Urinary bladder (tissue), 3 donors: ENCODE measurements at regions not wholly inside any gene's neighbourhood (a gene's known extent, or its start where the extent isn't known, plus 50 kb on each side); places are given as distances from the start of the nearest gene placed in this dataset.

Experiments used
- DNase-seq: peaks from one replicate; pipeline ENCODE4 v3.0.0-alpha.2; 2015; ENCODE audit errors: extremely low spot score
- H3K27ac ChIP-seq: one replicate; pipeline ENCODE4 v1.5.1; 2013; ENCODE audit warnings: low read depth, mild to moderate bottlenecking, moderate library complexity
- H3K36me3 ChIP-seq: one replicate; pipeline ENCODE4 v1.6.1; 2013; ENCODE audit warnings: mild to moderate bottlenecking, moderate library complexity; ENCODE audit not compliant: insufficient read depth
- H3K4me1 ChIP-seq: one replicate; pipeline ENCODE4 v1.6.1; 2013; ENCODE audit warnings: mild to moderate bottlenecking, moderate library complexity; ENCODE audit not compliant: insufficient read depth
- H3K4me3 ChIP-seq: one replicate; pipeline ENCODE4 v1.5.1; 2013; ENCODE audit warnings: low read depth, low read length
- WGBS: extraction: QIAGEN DNeasy Blood & Tissue Kit; methylation state at CpG from one replicate; pipeline ENCODE4 v1.1.7; 2013; 5-methylcytosine and 5-hydroxymethylcytosine counted together
- donor health status: healthy with polysubstance abuse.
- donor health status: healthy.

DNA sequence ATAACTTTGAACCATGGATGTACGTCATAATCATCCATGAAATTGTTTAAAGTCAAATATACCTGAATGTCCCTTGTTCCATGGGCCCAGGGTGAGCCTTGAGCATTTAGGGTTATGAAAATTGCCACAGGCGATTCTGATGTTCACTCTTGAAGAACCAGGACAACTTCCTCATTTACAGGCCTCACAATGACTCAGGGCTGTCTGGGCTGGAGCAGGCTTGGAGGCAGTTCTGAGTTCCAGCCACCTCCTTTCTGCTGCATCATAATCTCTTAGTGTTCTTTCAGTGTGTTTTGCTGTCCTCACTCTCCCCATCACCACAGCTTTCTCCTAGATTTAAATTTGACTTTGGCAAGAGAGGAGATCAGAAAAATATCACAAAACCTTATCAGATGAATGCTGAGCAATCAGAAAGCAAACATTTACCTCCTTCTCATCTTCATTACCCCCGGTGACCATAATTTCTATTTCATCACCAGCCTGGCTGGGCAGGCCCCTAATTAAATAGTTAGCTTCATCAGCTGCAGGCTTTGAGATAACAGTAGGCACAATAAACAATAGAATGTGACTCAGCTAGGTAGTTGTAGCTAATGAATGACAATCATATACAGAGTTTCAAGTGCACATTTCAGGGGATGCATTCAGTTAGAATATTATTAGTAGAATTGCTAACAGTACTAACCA is 571.0 kb downstream of the SH2D4B start:
- 68% methylated on average over 3 of the region's 3 CpGs for WGBS
- H3K27ac ChIP-seq: no peak overlapping the region
- no peaks in the 10 kb centered on the region for H3K4me1 ChIP-seq
- H3K36me3 ChIP-seq: no peaks in the 10 kb centered on the region
- no peak overlapping the region for H3K4me3 ChIP-seq
- no peak for DNase-seq

DNA sequence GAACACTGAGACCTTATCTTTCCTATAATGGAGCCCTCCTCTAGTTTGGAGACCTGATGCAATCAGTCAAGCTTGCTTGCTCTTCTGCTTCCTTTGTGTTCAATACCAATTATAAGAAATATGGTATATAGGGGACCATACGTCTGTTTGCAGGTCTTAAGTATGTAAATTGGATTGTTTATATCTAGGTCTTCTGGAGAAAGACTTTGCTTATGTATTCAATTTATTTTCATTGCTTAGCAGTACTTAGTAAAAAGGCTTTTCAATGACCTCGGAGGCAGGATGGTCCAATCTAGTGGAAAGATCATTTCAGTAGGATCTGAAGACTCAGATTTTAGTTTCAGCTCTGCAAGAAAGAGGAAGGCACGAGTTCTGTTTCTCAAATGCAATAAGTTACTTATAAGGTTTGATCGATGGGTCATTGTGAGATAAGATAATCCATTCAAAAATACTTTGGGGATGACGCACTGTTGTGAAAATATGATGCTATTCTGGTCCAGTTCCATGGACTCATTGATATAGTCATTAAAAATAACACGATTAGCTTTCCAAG is 571.6 kb downstream of the SH2D4B start:
- no peak for DNase-seq
- Histone ChIP-seq H3K27ac (no peak overlapping the region), H3K4me3 (no peak overlapping the region), H3K36me3 (no peaks in the 10 kb centered on the region), H3K4me1 (no peaks in the 10 kb centered on the region)
- 76% methylated on average over 6 of the region's 6 CpGs for WGBS

DNA sequence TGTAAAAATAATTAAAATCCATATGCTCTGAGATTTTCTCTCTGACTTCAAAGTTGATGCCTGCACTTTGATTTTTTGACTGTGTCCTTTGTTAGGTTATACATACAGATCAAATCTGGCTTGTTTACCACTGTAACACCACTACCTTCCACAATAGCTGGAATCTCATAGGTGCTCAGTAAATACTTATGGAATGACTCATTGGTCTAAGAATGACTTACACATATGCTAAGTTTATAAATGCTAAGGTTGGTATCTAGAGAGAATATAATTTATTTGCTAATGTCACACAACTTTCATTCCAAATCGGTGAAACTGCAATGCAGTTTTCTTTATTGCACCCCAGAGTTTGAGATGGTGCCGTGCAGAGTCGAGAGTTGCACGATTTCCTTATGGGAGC is 578.5 kb downstream of the SH2D4B start:
- Histone ChIP-seq H3K27ac (no peak overlapping the region), H3K4me1 (no peaks in the 10 kb centered on the region), H3K36me3 (no peaks in the 10 kb centered on the region), H3K4me3 (no peak overlapping the region)
- DNase-seq: no peak
- 59% methylated on average over 4 of the region's 4 CpGs for whole genome bisulfite sequencing

DNA sequence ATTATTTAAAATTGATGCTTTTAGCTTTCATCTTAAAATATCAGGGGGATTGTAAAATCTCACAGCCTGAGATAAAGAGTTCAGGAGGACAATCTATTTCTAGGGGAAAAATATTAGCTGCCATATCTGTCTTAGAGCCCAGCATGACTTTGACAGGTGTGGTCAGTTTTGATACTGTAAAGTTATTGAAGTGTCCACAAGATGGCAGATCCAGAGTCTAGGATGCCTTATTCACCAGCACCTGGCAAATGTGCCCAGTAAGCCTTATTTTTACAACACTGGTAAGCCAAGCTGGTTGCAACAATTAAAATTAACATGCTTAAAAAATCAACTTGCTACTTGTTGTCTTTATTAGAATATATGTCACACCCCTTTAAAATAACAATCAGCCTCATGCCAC is 579.3 kb downstream of the SH2D4B start:
- no peak for DNase-seq
- Histone ChIP-seq H3K4me3 (no peak overlapping the region), H3K27ac (no peak overlapping the region), H3K4me1 (no peaks in the 10 kb centered on the region), H3K36me3 (no peaks in the 10 kb centered on the region)

DNA sequence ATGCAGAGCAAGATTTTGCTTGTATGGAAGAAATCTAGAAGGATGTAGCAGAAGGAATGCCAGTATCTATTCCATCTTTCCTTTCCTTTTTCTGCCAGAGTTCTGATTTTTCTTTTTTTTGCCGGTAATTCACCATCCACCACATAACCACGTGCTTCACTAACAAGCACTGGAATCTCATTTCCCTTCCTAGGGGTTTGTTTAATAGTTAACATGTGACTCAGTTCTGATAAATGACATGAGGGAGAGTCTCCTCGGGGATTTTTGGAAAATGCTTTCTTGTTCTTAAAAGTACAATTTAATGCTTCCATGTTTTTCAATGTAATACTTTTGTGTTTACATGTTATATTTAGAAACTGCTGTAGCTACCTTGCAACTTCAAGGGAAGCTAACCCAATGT is 590.2 kb downstream of the SH2D4B start:
- H3K36me3 ChIP-seq: no peaks in the 10 kb centered on the region
- H3K27ac ChIP-seq: no peak overlapping the region
- 34% methylated on average over 3 of the region's 3 CpGs for WGBS
- H3K4me1 ChIP-seq: no peaks in the 10 kb centered on the region
- H3K4me3 ChIP-seq: no peak overlapping the region
- no peak for DNase-seq

DNA sequence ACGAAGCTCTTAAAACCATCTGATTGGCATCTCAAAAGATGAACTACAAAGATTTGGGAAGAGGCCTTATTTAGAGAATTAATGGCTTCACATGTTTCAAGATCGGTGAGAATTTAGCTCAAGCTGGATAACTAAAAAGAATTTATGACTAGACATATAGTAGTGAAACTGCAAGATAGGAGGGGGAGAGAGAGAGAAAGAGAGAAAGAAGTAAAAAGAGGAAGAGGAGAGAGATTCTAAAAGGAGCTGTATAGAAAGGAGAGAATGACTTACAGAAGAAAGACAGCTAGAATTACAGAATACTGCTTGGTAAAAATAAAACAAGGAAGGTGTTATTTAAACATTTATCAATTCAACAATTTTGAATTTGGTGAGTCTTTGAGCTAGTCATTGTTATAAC is 592.3 kb downstream of the SH2D4B start:
- DNase-seq: no peak

DNA sequence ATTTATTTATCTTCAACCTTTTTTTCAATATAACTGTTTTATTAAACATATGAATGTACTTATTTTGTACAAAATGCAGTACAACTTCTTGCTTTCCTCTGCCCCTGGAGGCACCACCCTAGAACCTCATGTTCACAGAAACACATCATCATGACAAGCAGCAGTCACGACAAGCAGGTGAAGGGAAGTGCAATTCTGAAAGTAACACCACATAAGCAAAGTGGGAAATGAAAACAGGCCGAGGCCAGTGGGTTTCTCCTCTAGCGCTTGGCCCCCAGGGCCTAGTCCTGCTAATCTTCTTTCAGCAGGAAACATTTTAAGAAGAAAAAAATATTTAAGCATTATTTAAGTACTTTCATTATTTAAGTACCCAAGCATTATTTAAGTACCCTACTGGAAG is 598.1 kb downstream of the SH2D4B start:
- no peak overlapping the region for H3K4me3 ChIP-seq
- no peak overlapping the region for H3K27ac ChIP-seq
- WGBS: 63% methylated on average over 3 of the region's 3 CpGs
- H3K4me1 ChIP-seq: no peaks in the 10 kb centered on the region
- H3K36me3 ChIP-seq: no peaks in the 10 kb centered on the region
- no peak for DNase-seq

More for the DNA sequence above, 592.3 kb downstream of the SH2D4B start:
- no peaks in the 10 kb centered on the region for H3K4me1 ChIP-seq
- no peak overlapping the region for H3K4me3 ChIP-seq
- no peak overlapping the region for H3K27ac ChIP-seq
- WGBS: 91% methylated on average over 2 of the region's 2 CpGs
- H3K36me3 ChIP-seq: no peaks in the 10 kb centered on the region

DNA sequence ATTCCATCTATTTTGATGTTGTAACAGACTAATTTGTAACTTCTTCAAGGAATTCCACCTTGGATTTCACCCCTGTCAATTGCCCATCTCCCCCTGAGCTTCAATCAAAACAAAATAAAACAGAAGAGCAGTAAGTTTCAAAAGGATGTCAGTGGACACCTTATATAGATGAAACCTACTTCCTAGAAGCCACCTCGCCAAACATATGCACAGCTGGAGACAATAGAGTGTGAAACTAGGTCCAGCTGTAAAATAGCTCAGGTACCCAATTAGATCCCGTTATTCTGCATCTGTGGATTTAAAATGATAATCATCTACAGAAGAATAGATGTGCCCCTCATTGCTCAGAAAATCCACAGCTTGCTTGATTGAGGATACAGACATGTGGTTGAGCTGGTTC is 598.6 kb downstream of the SH2D4B start:
- 50% methylated on average over 2 of the region's 2 CpGs for WGBS
- no peaks in the 10 kb centered on the region for H3K36me3 ChIP-seq
- no peaks in the 10 kb centered on the region for H3K4me1 ChIP-seq
- no peak overlapping the region for H3K4me3 ChIP-seq
- no peak for DNase-seq
- H3K27ac ChIP-seq: no peak overlapping the region

DNA sequence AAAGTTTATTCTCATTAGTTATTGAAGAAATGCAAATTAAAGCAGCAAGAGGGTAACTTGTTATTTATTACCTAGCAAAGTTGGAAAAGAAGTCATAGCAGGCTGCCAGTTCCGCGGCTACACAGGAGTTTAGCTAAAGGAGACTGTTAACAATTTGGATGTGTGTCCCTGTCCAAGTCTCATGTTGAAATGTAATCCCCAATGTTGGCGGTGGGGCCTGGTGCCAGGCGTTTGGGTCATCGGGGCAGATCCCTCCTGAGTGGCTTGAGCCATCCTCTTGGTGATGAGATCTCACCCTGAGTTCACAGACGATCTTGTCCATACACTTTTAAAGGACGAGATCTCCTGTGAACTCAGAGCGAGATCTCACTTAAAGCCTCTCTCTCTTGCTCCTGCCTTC is 608.3 kb downstream of the SH2D4B start:
- Histone ChIP-seq H3K4me3 (no peak overlapping the region), H3K36me3 (no peaks in the 10 kb centered on the region), H3K4me1 (no peaks in the 10 kb centered on the region), H3K27ac (no peak overlapping the region)
- no peak for DNase-seq
- 73% methylated on average over 8 of the region's 8 CpGs for WGBS

DNA sequence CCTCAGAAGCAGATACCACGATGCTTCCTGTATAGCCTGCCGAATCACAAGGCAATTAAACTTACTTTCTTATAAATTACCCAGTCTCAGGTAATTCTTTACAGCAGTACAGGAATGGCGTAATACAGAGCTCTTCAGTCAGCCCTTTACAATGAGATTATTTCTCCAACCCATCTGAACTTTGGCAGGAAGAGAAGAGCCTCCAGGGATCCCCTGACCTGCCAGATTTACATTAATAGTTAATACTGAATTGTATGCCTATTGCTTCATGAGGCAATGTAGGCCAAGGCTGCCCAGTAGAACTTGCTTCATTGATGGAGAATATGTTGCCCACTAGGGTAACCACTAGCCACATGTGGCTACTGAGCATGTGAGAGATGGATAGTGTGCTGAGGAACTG is 608.7 kb downstream of the SH2D4B start:
- 89% methylated on average over 3 of the region's 3 CpGs for WGBS
- Histone ChIP-seq H3K27ac (no peak overlapping the region), H3K4me3 (no peak overlapping the region), H3K4me1 (no peaks in the 10 kb centered on the region), H3K36me3 (no peaks in the 10 kb centered on the region)
- no peak for DNase-seq

DNA sequence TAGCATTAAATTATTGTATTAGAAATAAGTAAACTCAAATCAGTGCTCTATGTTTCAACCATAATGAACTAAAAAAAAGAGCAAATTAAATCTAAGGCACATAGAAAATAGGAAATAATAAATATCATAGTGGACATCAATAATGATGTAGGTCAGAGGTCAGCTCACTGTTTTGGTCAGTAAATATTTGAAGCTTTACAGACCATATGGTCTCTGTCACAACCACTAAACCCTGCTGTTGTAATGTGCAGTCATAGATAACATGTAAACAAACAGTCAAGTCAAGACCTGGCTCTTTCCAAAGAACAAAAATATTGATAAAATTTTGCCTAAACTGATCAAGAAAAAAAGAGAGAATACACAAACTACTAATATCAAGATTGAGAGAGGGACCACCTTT is 615.0 kb downstream of the SH2D4B start:
- no peaks in the 10 kb centered on the region for H3K36me3 ChIP-seq
- H3K27ac ChIP-seq: no peak overlapping the region
- DNase-seq: no peak
- H3K4me3 ChIP-seq: no peak overlapping the region
- no peaks in the 10 kb centered on the region for H3K4me1 ChIP-seq

DNA sequence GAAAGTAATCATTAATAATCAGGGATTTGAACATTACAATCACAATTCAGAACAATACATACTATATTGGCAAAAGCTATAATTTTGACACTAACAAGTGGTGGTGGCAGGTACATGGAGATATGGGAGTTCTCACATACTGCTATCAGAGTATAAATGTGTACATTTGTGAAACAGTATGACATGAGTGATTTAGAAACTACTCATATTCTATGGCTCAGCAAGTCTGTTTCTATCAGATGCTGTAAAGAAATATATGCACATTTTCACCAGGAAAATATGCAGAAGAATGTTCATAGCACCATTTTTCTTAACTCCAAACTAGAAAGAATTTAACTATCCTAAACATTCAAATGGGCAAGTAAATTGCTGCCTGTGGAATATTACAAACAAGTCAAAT is 620.0 kb downstream of the SH2D4B start:
- Histone ChIP-seq H3K36me3 (no peaks in the 10 kb centered on the region), H3K4me3 (no peak overlapping the region), H3K4me1 (no peaks in the 10 kb centered on the region), H3K27ac (no peak overlapping the region)
- DNase-seq: no peak

DNA sequence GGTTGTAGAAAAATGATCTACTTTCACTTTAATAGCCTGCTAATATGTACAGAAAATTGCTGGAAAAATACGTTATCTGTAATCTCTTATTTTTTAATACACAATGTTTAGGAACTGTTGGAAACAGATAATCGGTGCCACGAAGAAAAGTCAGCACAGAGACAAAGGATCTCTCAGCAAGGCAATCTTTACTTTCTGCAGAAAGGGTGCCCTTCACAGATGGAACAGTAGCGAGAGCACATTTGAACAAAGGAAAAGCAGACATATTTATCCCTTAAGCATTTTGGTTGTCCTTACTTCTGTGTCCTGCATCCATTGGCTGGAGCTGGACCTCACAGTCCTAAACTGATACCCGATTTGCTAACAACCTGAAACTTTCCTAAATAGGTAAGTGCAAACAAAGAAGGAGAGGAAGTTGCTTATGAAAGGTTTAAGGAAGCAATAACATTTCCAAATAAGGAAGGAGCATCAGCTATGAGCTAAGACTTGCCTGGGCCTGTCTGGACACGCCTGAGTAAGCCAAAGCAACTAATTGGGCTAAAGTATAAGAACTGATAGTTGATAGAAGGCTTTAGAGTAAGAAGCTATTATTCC is 640.0 kb downstream of the SH2D4B start:
- no peak for DNase-seq
- WGBS: 89% methylated on average over 6 of the region's 6 CpGs
- no peaks in the 10 kb centered on the region for H3K36me3 ChIP-seq
- no peaks in the 10 kb centered on the region for H3K4me1 ChIP-seq
- no peak overlapping the region for H3K4me3 ChIP-seq
- no peak overlapping the region for H3K27ac ChIP-seq

DNA sequence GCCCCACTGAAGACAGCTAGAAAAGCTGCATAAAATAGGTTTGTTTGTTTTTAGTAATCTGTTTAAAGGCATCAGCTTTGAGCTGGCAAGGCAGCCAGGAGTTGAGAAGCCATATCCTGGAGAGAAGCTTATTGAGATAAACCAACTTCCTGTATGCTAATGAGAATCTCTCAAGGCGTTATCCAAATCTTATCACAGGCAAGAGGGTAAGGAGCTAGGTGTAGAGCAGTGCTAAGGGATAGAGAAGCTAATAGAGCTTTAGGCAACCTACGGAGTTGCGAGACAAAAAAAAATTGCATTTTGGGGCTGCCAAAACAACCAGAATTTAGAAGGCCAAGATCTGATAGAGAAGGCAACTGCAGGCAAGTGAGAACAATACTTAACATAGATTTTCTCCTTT is 641.6 kb downstream of the SH2D4B start:
- DNase-seq: no peak
- Histone ChIP-seq H3K27ac (no peak overlapping the region), H3K4me1 (no peaks in the 10 kb centered on the region), H3K36me3 (no peaks in the 10 kb centered on the region), H3K4me3 (no peak overlapping the region)
- 70% methylated on average over 3 of the region's 3 CpGs for WGBS
